H9 (cell line): ENCODE measurements at regions not wholly inside any gene's neighbourhood (a gene's known extent, or its start where the extent isn't known, plus 50 kb on each side); places are given as distances from the start of the nearest gene placed in this dataset.

Experiments
- DNase-seq: peaks from one replicate; pipeline ENCODE4 v3.0.0-alpha.2; 2017
- H2AFZ ChIP-seq: one replicate; pipeline ENCODE4 v1.6.1; 2013; ENCODE audit warnings: mild to moderate bottlenecking, low read length, control low read depth, moderate library complexity
- H2AK5ac ChIP-seq: 2 replicates; pipeline ENCODE4 v1.6.1; 2013; ENCODE audit warnings: low read length, control low read depth, mixed read lengths; ENCODE audit not compliant: insufficient read length
- H2BK120ac ChIP-seq: one replicate; pipeline ENCODE4 v1.6.1; 2013; ENCODE audit warnings: low read depth, mild to moderate bottlenecking, low read length, control low read depth, inconsistent platforms; ENCODE audit not compliant: poor library complexity, severe bottlenecking
- H2BK12ac ChIP-seq: 2 replicates; pipeline ENCODE4 v1.6.1; 2013; ENCODE audit warnings: low read length, control low read depth, mixed read lengths, low read depth; ENCODE audit not compliant: insufficient read length
- H2BK15ac ChIP-seq: 2 replicates; pipeline ENCODE4 v1.6.1; 2013; ENCODE audit warnings: low read depth, low read length, control low read depth
- H2BK20ac ChIP-seq: one replicate; pipeline ENCODE4 v1.6.1; 2013; ENCODE audit warnings: low read depth, mild to moderate bottlenecking, low read length, control low read depth, inconsistent platforms; ENCODE audit not compliant: poor library complexity, severe bottlenecking
- H2BK5ac ChIP-seq: 2 replicates; pipeline ENCODE4 v1.6.1; 2013; ENCODE audit warnings: low read length, control low read depth, mixed read lengths; ENCODE audit not compliant: insufficient read length
- H3K14ac ChIP-seq: 2 replicates; pipeline ENCODE4 v1.6.1; 2013; ENCODE audit warnings: low read length, control low read depth; ENCODE audit not compliant: insufficient read depth
- H3K18ac ChIP-seq: 2 replicates; pipeline ENCODE4 v1.6.1; 2013; ENCODE audit warnings: low read depth, mild to moderate bottlenecking, mixed read lengths, low read length, control low read depth; ENCODE audit not compliant: insufficient read length
- H3K23ac ChIP-seq: 2 replicates; pipeline ENCODE4 v1.6.1; 2013; ENCODE audit warnings: low read length, control low read depth, mixed read lengths, low read depth; ENCODE audit not compliant: insufficient read length
- H3K23me2 ChIP-seq: 2 replicates; pipeline ENCODE4 v1.6.1; 2013; ENCODE audit warnings: low read depth, mild to moderate bottlenecking, mixed read lengths, low read length, control low read depth; ENCODE audit not compliant: insufficient read length, poor library complexity, severe bottlenecking
- H3K27ac ChIP-seq: 2 replicates; pipeline ENCODE4 v1.5.1; 2013; ENCODE audit warnings: low read length, control low read depth, mixed read lengths, low read depth; ENCODE audit not compliant: insufficient read length
- H3K27me3 ChIP-seq: 2 replicates; pipeline ENCODE4 v1.6.1; 2013; ENCODE audit warnings: low read length, control low read depth, inconsistent platforms; ENCODE audit not compliant: insufficient read depth
- H3K4ac ChIP-seq: 2 replicates; pipeline ENCODE4 v1.6.1; 2013; ENCODE audit warnings: low read depth, mild to moderate bottlenecking, control low read depth, inconsistent platforms, low read length, moderate library complexity
- H3K4me1 ChIP-seq: 2 replicates; pipeline ENCODE4 v1.6.1; 2013; ENCODE audit warnings: low read length, control low read depth, inconsistent platforms; ENCODE audit not compliant: insufficient read depth
- H3K4me2 ChIP-seq: 2 replicates; pipeline ENCODE4 v1.6.1; 2013; ENCODE audit warnings: low read length, control low read depth, mixed read lengths; ENCODE audit not compliant: insufficient read length, insufficient read depth
- H3K56ac ChIP-seq: 2 replicates; pipeline ENCODE4 v1.6.1; 2013; ENCODE audit warnings: low read depth, mild to moderate bottlenecking, mixed read lengths, low read length, control low read depth; ENCODE audit not compliant: insufficient read length
- H3K79me1 ChIP-seq: 2 replicates; pipeline ENCODE4 v1.6.1; 2013; ENCODE audit warnings: low read depth, mild to moderate bottlenecking, moderate library complexity, low read length, control low read depth, inconsistent platforms; ENCODE audit not compliant: insufficient read depth, poor library complexity, severe bottlenecking
- H3K79me2 ChIP-seq: 2 replicates; pipeline ENCODE4 v1.6.1; 2013; ENCODE audit warnings: low read length, control low read depth, inconsistent platforms; ENCODE audit not compliant: insufficient read depth
- H3K9ac ChIP-seq: 2 replicates; pipeline ENCODE4 v1.6.1; 2013; ENCODE audit warnings: low read length, control low read depth, mixed read lengths; ENCODE audit not compliant: insufficient read length; ENCODE audit errors: extremely low read depth
- H3K9me3 ChIP-seq: one replicate; pipeline ENCODE4 v1.6.1; 2013; ENCODE audit warnings: low read depth, low read length, inconsistent platforms; ENCODE audit not compliant: control insufficient read depth
- H3T11ph ChIP-seq: one replicate; pipeline ENCODE4 v1.6.1; 2013; ENCODE audit warnings: mild to moderate bottlenecking, low read length, control low read depth, inconsistent platforms
- H4K20me1 ChIP-seq: one replicate; pipeline ENCODE4 v1.6.1; 2013; ENCODE audit not compliant: control insufficient read depth, insufficient read length, insufficient read depth
- H4K5ac ChIP-seq: 2 replicates; pipeline ENCODE4 v1.6.1; 2013; ENCODE audit warnings: low read depth, mild to moderate bottlenecking, mixed read lengths, low read length, control low read depth; ENCODE audit not compliant: insufficient read length
- H4K8ac ChIP-seq: replicated peaks from 2 replicates; pipeline ENCODE4 v1.6.1; 2013; ENCODE audit warnings: low read length, control low read depth, mixed read lengths, low read depth; ENCODE audit not compliant: insufficient read length
- H4K91ac ChIP-seq: 2 replicates; pipeline ENCODE4 v1.6.1; 2013; ENCODE audit warnings: low read depth, mild to moderate bottlenecking, moderate library complexity, mixed read lengths, low read length, control low read depth; ENCODE audit not compliant: insufficient read length
- H3K27ac Mint-ChIP-seq, 3 experiments: 2 replicates in 2 of 3; 3 replicates in 1 of 3; pipeline ENCODE4 v1.8.0; 2020 to 2021; ENCODE audit warnings: mixed read lengths in 3 of 3, mild to moderate bottlenecking in 1 of 3, moderate library complexity in 1 of 3
- H3K27me3 Mint-ChIP-seq: 2 replicates; pipeline ENCODE4 v1.8.0; 2021; ENCODE audit warnings: low read depth, mild to moderate bottlenecking, moderate library complexity, mixed read lengths
- H3K36me3 Mint-ChIP-seq, 3 experiments: 2 replicates in 2 of 3; 3 replicates in 1 of 3; pipeline ENCODE4 v1.8.0; 2020 to 2021; ENCODE audit warnings: low read depth in 3 of 3, mixed read lengths in 3 of 3; ENCODE audit not compliant: insufficient read depth in 1 of 3
- H3K4me1 Mint-ChIP-seq, 2 experiments: 2 replicates each; pipeline ENCODE4 v1.8.0; 2020; ENCODE audit warnings: mixed read lengths in 2 of 2
- H3K4me3 Mint-ChIP-seq, 2 experiments: 2 replicates in 1 of 2; 3 replicates in 1 of 2; pipeline ENCODE4 v1.8.0; 2020 to 2021; ENCODE audit warnings: mild to moderate bottlenecking in 2 of 2, mixed read lengths in 2 of 2, moderate library complexity in 1 of 2
- H3K9me3 Mint-ChIP-seq, 2 experiments: 2 replicates in 1 of 2; 3 replicates in 1 of 2; pipeline ENCODE4 v1.8.0; 2020; ENCODE audit warnings: mild to moderate bottlenecking in 2 of 2, mixed read lengths in 2 of 2, moderate library complexity in 1 of 2
- CTCF ChIP-seq: fragments of 200-600 bp; sonication (generic); conservative IDR thresholded peaks from 3 replicates; pipeline ENCODE4 v1.8.0; 2021; ENCODE audit warnings: antibody characterized with exemption, mild to moderate bottlenecking
- whole genome bisulfite sequencing: extraction: QIAGEN DNeasy Blood & Tissue Kit; methylation state at CpG from one replicate; pipeline ENCODE4 v1.1.7; 2013; ENCODE audit warnings: missing lambda C conversion rate, low lambda C conversion rate, mixed read lengths; ENCODE audit not compliant: insufficient read length; ENCODE audit errors: extremely low coverage; 5-methylcytosine and 5-hydroxymethylcytosine counted together

GRCh38 chr20:52246366-52246765 is 54.8 kb upstream of the ZFP64 start:
- H4K91ac ChIP-seq: no peak overlapping the region
- Mint-ChIP-seq H3K9me3 (peaks cover 2 to 4% of the 10 kb centered on the region in 2 experiments; a peak in 3 of 5 replicates), H3K36me3 (no peaks in the 10 kb centered on the region), H3K4me1 (no peaks in the 10 kb centered on the region), H3K4me3 (no peak overlapping the region), H3K27me3 (no peaks in the 10 kb centered on the region; the same call in none of the 2 replicates), H3K27ac (no peak overlapping the region)
- H3K23me2 ChIP-seq: no peaks in the 10 kb centered on the region
- H2BK5ac ChIP-seq: no peak overlapping the region
- H3K9me3 ChIP-seq: no peaks in the 10 kb centered on the region
- no peak overlapping the region for H3K9ac ChIP-seq
- no peaks in the 10 kb centered on the region for H3K27me3 ChIP-seq
- no peak overlapping the region for H3K56ac ChIP-seq
- H4K5ac ChIP-seq: no peak overlapping the region
- no peaks in the 10 kb centered on the region for H3K79me2 ChIP-seq
- H3T11ph ChIP-seq: no peak overlapping the region
- no peak overlapping the region for H2BK120ac ChIP-seq
- no CpG with 5 or more reads among the region's 2 CpGs for WGBS
- H4K8ac ChIP-seq: no peak overlapping the region
- H3K4me1 ChIP-seq: no peaks in the 10 kb centered on the region
- no peak overlapping the region for H2BK12ac ChIP-seq
- no peaks in the 10 kb centered on the region for H4K20me1 ChIP-seq
- H2AK5ac ChIP-seq: no peak overlapping the region
- no peak overlapping the region for H3K23ac ChIP-seq
- no peak overlapping the region for H2AFZ ChIP-seq
- no peak for DNase-seq
- no peak overlapping the region for H3K4ac ChIP-seq
- H3K27ac ChIP-seq: no peak overlapping the region
- H2BK20ac ChIP-seq: no peak overlapping the region
- H3K4me2 ChIP-seq: no peak overlapping the region
- no peak overlapping the region for H3K18ac ChIP-seq
- no peaks in the 10 kb centered on the region for H3K79me1 ChIP-seq
- TF ChIP-seq CTCF: no peak
- H3K14ac ChIP-seq: no peak overlapping the region
- no peak overlapping the region for H2BK15ac ChIP-seq
